Activated naive CD4-positive, alpha-beta T cell treated with Interleukin-2 at 50 U/mL for 16 hours (primary cell): ENCODE measurements at regions not wholly inside any gene's neighbourhood (a gene's known extent, or its start where the extent isn't known, plus 50 kb on each side); places are given as distances from the start of the nearest gene placed in this dataset.

Experiments
- DNase-seq: peaks from one replicate; pipeline ENCODE4 v3.0.0-alpha.2; 2020

DNA sequence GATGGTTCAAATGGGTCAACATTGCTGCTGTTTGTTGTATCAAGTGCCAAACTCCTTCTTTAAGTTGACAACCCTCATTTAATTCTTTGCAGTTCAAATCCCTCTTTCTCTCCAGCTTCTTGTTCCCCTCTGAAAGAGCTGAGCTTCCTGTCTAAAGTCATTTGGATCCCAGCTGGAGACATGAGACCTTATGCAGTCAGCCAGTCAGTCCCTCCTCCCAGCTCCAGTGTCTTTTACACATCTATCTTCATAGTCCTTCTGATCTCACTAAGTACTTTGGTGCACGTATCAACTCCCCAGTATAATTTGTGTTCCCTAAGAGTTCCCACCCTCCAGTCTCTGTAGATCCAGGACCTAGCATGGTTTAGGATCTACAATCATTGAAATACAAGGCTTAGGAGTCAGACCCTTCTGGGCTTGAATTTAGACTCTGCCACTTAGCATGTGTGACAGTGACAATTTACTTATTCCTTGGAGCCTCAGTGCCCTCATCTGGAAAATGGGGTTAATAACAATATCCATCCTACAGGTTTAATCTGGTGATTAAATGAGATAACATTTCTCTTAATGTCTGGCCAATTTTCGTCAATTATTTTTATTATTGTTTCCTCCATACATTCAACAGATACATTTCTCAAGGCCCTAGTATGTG lies 102.8 kb upstream of the SEMA6D start:
- DNase-seq: no peak

DNA sequence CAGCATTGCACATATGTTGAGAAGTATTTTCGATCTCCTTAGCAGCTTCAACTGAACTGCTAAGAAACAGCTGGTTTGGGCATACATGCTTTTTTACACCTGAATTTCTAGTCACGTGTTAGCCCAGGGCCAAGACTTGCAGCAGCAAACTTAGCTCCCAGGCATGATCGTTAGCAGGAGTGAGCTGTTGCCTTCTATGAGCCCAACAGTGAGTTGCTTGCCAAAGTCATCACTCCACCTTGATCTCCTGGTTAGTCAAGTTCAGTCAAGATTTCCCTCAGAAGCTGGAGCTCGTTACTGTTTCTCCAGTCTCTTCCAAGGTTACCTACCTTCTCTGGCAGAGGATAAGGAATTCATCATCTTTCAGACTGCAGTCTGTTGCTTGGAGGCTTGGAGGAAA lies 100.4 kb upstream of the SEMA6D start:
- DNase-seq: no peak

DNA sequence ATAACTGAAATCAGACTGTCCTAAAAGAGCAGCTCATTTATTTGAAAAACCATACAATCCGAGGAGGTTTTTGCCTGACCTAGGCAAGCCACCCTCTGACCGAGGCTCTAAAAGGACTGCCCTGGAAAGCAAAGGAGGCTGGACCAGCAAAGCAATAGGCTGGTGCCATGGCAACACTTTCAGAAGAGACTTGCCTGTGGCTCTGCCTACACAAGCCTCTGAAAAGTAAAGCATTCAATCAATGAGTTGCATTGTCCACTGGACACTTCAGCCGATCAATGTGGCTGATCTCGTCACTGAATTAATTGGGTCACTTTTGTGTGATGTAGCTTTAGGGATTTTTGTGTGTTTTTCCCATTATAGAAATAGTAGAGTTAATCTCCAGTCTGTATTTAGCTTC lies 99.1 kb upstream of the SEMA6D start:
- no peak for DNase-seq

DNA sequence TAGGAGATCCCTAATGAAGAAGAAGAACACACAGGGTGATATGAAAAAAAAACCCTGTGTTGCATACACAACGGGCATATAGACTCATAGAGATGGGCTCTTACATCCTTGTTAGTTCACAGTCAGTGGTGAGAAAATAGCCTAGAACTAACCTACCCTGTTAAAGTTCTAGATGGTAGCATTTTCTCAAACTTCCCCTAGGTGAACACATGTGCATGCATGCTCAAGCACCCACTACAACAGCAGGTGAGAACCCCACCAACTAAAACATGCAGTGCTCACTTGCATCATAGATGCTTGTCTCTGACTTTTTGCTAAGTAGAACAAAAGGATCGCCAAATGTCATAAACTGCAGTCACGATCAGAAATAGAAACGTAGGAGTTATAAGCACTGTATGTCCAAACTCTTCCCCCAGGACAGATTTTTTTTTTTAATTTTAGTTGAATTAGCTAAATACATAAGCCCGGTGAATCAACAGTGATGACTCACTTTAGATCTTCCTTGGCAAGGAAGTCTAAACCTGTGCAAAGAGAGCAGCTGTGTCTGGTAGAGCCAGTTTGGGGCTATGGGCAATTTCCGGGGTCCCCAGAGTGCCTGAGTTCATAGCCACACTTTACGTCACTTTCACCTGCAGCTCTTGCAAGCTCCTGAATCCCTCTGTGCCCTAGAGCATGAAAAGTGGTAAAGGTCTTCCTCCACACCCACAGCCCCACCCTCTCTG lies 96.2 kb upstream of the SEMA6D start:
- no peak for DNase-seq

DNA sequence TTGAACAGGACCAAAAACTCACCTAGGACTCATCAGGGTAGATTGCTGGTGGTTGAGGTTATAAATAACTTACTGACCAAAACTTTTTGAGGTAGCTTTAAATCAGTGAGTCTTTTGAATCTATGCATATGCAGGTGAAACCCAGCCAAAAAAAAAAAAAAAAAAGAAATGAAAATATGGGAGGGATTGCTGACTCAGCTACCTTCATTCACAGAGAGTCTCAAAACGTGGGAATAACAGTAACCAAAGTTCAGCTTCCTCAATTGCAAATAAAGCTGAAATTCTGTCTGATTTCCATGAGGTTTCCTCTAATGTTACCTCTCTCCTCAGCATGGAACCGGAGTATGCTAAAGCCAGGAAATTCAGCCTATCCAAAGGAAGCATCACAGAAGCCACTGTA lies 95.2 kb upstream of the SEMA6D start:
- DNase-seq: no peak

DNA sequence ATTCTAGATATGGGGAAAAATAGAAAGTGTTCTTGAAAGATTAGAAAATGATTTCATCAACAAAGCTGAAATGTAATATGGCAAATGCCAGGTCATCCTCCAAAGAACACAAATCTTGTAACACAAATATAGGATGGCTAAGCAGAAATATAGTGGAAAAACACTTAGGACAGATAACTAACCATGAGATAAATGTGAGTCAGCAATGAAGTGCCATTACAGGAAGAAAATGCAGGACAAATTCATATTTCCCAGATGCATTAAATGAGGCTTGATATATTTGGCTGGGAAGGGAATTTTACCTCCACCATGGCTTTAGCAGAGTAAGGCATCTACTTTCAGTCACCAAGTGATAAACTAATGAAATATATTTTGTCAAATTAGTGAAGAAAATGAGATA lies 92.8 kb upstream of the SEMA6D start:
- no peak for DNase-seq

DNA sequence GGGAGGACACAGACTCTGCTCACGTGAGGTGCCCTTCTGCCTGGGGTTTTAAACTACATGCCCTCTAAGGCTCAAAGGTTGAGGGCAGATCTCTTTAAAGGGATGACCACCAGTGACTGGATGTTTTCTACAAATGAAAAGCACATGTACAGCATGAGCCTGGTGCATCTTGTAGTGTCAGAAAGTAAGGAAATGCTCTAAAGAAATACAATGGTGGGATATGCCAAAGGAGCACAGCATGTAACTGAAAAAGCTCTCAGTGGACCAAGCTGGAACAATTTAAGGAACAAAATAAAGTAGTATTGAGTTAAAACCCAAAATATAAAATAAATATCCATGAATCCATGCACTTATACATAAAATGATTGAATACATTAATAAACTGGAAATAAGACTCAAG lies 78.3 kb upstream of the SEMA6D start:
- no peak for DNase-seq

DNA sequence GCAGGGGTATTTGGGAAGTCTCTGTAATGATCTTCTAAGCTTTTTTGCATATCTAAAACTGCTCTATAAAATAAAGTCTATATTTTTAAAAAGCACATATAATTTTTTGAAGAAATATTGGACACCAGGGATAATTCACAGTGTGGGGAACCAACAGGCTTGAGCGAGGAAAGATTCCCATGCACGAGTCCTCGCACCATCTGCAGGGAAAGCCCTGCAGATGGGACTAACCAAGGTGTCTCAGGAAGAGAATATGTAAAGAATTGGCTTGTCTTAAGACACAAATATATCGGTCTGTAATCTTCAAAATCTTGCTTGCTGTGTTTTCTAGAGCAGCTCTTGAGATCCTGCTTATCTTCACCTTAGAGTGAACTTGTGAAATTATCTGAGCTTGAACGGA lies 77.2 kb upstream of the SEMA6D start:
- DNase-seq: no peak

DNA sequence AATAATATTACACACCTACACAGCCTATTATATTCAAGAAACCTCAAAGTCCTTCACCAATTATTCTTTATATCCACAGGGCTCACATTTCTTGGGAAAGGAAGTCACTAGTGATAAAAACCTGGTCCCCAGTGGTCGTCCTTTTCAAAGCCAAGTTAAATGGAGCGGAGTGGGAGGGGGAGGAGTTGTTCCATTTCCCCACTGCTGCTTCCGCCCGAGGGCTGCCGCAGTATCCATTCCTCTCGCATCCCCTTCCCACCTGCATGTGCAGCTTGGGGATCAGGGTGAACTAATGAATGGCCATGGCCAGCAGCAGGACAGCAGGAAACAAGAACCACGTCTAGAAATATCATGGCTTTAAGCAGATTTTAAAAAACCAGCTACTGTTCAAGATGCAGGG lies 76.4 kb upstream of the SEMA6D start:
- DNase-seq: no peak

DNA sequence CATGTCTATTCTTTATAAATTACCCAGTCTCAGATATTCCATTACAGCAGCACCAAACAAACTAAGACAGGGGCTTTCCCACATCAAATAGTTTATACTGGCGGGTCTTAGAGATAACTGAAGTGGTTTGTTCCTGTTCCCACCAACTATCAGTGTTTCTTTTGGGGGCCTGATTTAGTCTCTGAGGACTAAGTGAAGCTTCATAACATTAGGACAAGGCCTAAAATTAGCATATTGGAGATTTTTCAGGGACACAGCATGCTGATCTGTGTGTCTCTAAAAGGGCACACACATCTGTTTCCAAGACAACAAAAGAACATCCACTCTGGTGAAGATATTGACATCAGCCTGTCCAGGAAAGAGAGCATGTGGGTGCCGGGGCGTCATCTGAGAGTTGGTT lies 72.6 kb upstream of the SEMA6D start:
- no peak for DNase-seq

DNA sequence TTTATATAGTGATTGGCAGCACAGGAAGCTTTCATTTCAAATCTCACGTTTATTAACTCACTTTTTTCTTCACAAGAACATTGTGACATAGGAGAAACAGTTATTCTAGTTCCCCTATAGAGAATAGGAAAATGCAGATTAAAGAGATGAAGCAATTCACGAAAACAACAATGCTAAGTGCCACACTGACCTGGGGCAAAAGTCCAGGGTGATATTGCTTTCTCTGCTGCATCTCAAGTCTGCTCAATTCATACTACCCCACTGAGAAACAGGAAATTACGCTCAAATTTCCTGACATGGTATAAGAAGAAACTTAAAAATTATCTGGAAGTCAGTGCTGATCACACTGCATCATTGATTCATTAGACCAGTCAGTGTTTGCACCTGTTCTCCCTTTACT lies 66.7 kb upstream of the SEMA6D start:
- DNase-seq: no peak

DNA sequence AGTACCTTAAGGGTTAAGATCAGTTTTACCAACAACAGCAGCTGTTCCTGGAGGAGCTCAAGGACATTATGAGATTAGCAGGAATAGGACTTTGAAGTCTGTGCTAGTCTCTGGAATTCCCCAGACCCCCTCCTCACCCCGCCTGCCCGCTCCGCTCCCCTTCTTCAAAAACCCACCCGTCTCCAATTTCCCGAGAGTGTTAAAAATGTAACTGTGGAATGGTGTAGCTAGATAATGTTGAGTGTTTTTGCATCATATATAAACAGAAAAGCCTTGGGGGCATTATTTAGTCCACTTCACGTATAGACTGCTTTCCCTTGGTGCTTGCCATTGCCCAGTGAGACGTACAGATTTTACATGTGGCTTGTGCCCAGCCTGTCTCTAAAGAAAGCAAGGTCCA lies 65.0 kb upstream of the SEMA6D start:
- DNase-seq: no peak

DNA sequence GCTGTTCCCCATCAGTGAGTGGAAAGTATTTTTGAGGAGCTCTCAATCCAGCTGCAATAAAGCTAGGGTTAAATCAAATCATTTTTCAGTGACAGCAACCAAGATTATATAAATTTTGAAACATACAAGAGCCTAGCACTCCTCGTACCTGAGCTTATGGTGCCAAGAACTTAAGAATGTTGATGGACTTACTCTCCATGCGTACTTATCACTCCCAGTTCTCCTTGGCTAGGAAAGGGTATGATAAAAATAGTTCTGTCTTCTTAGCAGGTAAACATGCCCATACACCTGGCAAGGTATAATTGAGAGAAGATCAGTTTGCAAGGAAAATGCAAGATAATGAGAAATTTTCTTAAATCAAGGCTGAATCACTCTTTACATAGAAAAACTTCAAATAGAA lies 64.5 kb upstream of the SEMA6D start:
- DNase-seq: no peak

DNA sequence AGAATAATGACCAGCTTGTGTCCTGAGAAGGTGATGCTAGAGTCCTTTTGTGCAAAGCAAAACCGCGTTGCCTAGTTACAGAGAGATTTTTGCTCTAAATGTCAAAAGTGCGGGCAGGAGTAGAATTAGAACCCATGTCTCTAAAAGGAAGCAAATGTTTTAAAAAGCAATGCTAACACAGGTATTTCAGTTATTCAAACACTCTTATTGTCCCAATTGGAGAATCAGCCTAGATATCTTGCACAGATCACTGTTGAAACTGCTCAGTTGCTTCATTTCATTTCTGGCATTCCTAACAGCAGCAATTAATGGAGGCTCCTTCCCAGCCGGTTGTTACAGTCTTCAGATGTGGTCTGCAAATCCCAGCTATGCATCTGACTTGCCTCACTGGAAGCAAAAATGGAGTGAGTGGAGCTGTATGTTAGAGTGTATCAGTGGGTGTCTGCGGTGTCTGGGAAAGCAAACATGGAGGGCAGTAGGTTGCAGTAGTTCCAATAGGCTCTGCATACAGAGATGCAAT lies 55.6 kb upstream of the SEMA6D start:
- DNase-seq: no peak

DNA sequence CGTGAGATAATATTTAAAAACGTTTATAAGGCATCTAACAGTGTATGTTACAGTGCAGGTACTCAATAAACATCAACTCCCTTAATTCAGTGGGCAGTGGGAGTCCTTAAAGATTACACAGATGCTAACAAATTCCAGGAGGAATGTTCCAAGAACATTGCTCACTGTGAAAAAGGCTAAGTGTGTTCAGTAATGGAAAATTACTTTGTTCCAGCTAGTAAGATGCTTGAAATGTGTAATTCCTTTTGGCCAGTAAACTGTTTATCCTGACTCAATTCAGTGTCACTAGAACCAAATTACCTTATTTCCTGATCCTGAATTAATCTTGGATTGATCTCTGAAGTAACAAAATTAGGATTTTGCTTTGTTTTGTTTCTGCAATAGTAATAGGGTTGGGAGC lies 54.2 kb upstream of the SEMA6D start:
- DNase-seq: no peak
